Fibroblast of villous mesenchyme (primary cell): ENCODE measurements at regions not wholly inside any gene's neighbourhood (a gene's known extent, or its start where the extent isn't known, plus 50 kb on each side); places are given as distances from the start of the nearest gene placed in this dataset.

Source experiments
- DNase-seq: peaks from one replicate; pipeline ENCODE4 v3.0.0-alpha.2; 2010; ENCODE audit warnings: low read depth
- H3K4me3 ChIP-seq: 2 replicates; pipeline ENCODE4 v1.5.1; 2011; ENCODE audit warnings: low read depth, mild to moderate bottlenecking, low read length
- CTCF ChIP-seq: IDR thresholded peaks from 2 replicates; pipeline ENCODE4 v1.5.1; 2012; ENCODE audit warnings: low read depth, mild to moderate bottlenecking, low read length; ENCODE audit not compliant: insufficient read depth

DNA sequence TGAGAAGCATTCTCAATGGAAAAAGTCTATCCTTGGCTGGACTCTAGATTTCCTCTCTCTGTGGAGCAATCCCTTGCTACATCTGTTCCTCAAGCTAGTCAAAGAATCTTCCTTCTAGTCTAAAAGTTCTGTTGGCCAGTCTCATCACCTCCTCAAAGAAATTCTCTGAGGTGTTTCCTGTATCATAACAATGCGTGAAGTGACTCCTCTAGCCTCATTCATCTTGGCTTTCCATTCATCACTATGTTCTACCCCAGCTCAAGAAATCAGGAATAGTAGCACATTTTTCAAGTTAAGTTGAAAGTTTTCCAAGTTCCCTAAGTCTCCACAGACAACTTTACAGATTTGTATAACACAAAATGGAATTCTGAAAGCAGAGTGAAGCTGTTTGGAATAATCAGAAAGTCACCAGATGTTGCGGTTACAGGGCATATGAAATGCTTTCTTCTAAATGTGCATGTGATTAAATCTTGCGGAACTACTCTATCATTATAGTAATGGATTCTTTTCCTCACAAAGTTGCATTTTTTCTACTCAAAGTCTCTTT is 176.6 kb upstream of the FREM1 start:
- peak; percentile 54 for DNase-seq
- TF ChIP-seq CTCF = no peak
- H3K4me3 ChIP-seq = no peak overlapping the region

GRCh38 chr9:15086156-15086763 is 176.0 kb upstream of the FREM1 start:
- no peak for DNase-seq
- no peak overlapping the region for H3K4me3 ChIP-seq
- TF ChIP-seq CTCF = no peak

DNA sequence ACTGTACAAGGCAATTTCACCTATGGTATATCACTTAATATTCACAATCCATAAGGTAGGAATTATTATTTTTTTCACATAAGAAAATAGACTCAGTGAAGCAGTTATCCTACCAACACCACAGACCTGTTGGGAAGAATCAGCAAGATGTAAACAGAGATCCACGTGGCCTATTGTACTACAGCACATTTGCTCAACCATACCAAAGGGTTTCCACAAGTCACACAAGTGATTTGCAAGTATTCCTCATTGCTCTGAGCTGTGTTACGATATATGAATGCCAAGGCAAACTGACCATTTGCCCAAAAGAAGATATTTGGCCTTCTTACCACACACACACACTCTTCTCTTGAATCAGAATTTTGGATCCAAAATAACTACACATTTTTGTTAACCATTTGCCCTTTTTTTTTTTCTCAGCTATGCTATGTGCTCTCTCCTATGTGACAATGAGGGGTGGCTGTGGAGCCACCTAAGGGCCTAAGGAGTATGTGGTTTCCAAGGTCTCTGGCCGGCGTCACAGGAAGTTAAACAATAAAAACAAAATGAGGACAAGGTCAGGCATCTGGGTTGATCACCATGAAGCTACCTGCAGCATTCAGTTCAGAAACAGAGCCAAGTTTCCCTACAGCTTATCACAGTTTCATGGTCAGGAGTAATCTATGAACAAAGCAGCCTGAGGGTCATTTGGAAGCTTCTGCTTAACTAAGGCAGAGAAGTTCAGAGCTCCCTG is 171.0 kb upstream of the FREM1 start:
- no peak for TF ChIP-seq CTCF
- no peak overlapping the region for H3K4me3 ChIP-seq
- no peak for DNase-seq

DNA sequence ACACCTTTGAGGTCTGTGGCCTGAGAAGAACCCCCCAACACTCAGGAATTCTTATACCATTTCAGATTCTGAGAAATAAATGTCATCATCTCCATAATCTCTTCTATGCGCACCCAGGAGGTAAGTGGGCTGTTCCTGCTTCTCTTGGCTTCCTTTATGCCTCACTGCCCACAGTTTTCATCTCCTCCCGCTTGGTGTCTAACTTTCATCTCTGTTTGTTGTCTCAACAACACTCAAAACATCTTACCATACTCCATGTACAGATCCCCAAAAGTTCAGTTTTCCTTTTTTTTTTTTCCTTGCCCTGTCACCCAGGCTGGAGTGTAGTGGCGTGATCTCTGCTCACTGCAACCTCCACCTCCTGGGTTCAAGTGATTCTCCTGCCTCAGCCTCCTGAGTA is 170.2 kb upstream of the FREM1 start:
- H3K4me3 ChIP-seq = no peak overlapping the region
- no peak for TF ChIP-seq CTCF
- DNase-seq = no peak

DNA sequence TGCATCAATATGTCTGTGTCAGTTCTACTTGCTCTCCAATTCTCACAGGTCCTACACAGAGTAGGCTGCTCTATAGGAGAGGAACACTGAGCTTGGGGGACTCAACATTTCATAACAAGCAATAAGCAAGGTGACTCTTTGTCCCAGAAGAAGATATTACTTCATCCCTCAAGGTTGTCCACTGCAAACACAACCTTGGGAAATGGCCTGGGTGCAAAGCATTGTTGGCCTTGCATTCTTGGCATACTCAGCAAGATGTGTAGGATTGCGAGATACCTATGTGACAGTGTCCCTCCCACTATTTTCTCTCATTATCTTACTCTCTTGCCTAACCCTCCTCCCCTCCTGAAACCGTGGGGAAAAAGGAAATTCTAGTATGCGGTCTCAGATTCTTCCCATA is 169.8 kb upstream of the FREM1 start:
- no peak overlapping the region for H3K4me3 ChIP-seq
- no peak for DNase-seq

More for the DNA sequence above, 169.8 kb upstream of the FREM1 start:
- no peak for TF ChIP-seq CTCF
